Stimulated activated CD4-positive, alpha-beta T cell treated with anti-CD3 and anti-CD28 coated beads, Interleukin-4, amount 100 ng/mL, for 4 hours (primary cell): ENCODE measurements at regions not wholly inside any gene's neighbourhood (a gene's known extent, or its start where the extent isn't known, plus 50 kb on each side); places are given as distances from the start of the nearest gene placed in this dataset.

Experiments
- DNase-seq, 2 experiments: peaks; one replicate each; pipeline ENCODE4 v3.0.0-alpha.2; 2020

DNA sequence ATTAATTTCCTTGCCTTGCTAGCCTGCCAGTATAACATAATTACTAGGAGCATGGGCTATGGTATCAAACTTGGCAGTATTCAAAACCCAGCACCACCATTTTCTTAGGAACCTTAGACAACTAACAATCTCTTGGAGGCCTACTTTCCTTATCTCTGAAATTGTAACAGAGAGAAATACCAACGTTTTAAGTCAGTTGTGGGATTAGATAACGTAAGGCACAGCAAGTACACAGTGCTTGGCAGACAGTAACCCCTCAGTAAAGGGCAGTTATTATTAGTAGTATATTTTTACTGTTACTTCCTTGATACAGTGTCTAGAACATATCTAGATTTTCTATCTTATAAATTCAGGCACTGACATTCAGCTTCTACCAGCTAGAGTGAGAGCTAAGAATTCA, 309.6 kb downstream of the ACTL7B start:
- DNase-seq, result no peak

DNA sequence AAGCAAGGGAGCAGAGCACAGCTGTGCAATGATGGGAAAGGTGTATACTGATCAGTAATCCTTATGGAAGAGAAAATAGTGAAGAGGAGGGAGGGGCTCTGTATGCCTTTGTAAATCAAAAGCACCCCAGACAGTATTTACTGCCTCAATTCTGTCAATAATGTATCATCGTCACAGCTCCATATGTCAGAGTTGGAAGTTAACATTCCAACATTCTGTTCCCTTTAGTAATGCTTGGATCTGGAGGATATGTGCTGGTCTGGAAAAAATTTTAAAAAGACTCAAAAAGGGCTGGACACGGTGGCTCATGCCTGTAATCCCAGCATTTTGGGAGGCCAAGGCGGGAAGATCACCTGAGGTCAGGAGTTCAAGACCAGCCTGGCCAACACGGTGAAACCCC, 310.4 kb downstream of the ACTL7B start:
- no peak for DNase-seq

- DNase-seq, result no peak
These were observed 310.9 kb downstream of the ACTL7B start for GRCh38 chr9:108544866-108545265.

DNA sequence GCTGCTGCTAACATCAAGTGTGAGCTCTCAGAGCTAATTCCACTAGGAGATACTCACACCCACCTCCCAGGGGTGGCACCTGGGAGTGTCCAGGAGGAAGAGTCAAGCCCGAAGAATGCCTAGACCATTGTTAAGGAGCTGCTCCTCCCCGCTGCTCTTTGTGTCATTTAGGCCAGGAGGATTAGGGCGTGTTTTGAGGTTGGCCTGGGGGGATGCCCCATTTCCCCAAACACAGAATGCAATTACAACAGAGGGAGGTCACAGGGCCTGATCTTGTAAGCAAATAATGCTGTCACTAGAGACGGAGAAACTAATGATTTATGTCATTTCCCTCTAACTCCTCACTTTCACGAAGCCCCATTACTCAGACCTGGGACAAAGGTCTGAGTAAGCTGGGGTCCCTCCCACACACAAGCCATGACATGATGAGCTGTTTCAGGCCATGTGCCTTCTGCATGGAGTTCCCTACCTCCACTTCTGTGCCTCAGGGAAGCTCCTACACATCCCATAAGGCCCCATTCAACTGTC, 312.5 kb downstream of the ACTL7B start:
- DNase-seq, result no peak

GRCh38 chr9:108537756-108538155, 318.0 kb downstream of the ACTL7B start:
- no peak for DNase-seq

DNA sequence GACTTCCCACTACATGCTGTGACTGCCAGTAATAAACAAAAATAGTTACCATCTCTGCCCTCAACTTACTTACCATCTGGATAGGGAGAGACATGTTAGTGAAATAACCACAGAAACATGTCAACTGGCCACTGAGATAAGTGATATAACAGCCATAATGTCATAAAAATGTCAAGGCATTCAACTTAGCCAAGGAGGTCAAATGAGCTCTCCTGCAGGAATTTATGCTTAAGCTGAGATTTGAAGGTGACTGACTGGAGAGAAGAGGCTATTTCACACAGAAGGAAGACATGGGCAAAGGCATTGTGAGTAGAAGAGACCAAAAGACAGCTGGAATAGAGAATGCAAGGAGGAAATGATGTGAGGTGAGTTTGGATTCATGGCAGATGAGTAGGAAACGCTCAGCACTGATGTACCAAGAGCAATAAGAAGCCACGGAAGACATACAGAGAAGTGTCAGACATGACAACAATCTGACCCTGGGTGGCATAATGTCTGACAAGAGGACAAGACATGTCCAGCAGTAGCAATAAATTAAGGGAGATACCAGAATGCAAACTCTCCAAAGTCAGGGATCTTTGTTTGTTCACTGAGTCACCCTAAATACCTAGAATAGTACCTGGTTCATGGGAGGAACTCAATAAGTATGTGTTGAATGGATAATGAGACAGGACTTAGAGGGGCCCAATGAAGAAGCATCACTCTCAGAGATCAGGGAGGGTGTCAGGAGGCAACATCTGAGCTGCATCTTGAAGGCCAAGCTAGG, 318.8 kb downstream of the ACTL7B start:
- DNase-seq, result no peak

DNA sequence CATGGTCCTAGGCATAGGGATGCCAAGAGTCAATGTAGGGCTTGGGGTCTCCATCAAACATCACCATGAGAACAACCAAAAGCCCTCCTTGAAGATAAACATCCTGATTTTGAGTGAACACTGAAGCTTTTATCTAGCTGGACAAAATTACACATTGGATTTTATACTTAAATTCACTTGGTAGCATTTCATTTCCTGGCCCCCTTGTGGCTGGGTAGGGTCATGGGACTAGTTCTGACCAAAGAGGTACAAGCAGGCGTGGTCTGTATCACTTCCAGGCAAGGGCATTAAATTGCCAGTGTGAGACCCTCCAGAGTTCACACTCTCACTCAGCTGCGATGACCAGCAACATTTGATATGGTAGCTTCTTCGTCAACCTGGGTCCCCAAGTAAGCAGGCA, 320.3 kb downstream of the ACTL7B start:
- no peak for DNase-seq

GRCh38 chr9:108534741-108535140, 321.0 kb downstream of the ACTL7B start:
- no peak for DNase-seq

DNA sequence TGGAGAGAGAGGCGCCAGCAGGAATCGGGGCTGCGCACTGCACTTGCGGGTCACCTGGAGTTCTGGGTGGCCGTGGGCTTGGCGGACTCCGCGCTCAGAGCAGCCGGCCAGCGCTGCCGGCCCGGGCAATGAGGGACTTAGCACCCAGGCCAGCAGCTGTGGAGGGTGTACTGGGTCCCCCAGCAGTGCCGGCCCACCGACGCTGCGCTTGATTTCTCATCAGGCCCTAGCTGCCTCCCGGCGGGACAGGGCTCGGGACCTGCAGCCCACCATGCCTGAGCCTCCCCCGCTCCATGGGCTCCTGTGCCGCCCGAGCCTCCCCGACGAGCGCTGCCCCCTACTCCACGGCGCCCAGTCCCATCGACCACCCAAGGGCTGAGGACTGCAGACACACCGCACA, 325.6 kb downstream of the ACTL7B start:
- no peak for DNase-seq

DNA sequence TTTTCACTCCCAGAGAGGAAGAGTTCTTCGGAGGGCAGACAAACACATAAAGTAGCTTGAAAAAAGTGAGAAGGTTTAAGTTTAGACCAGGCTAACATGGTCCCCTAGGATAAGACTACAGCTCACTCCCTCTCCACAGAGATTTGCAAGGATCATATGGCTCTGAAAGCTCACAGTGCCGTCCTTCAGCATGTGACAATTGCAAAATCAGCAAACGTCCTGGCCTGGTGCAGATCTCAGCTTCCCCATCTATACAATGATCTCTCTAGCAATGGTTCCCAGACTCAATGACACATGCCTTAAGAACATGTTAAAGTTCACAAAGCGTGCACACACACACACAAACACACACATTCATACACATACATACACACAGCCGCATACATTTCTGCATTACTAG, 327.6 kb downstream of the ACTL7B start:
- DNase-seq, result no peak

- no peak for DNase-seq
These were observed 329.3 kb downstream of the ACTL7B start for GRCh38 chr9:108526518-108526917.

DNA sequence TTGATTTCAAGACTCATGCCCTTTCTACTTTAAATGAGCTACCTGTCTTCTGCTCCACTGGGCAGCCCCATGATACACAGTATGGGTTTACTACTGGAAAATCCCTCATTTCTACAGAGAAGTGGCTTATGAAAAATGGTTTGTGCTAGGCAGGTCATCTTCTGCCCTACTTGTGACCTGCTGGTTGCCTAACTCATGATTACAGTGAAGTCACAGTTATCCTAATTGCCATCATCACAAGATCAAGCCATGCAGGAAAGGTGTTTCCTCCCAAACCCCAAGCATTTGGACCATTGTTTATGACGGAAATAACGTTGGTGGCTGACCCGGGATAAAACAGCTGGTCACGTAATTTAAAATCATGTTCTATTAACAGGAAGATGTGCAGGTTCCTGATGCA, 330.6 kb downstream of the ACTL7B start:
- DNase-seq, result no peak

DNA sequence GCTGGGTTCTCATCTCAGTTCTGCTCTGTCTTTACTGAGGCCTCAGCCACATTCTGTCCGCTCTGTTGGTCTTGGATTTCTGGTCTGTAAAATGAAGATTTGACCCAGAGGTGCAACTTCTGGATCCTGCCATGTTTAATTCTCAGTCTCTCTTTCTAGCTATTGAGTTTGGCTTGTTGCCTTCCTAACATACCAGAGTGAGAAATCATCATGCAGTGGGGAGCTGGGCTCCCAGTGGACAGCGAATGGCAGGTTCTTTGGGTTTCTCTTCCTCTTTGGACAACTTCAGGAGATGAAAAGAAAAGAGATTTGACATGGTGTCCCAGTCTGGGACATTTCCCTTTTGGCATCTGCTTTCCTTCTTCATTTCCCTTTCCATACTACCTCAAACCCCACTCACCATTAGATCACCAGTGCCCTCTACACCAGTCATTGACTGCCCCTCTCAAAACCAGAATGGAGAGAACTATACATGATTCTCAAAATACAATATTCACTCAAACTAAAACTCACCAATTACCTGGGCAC, 334.7 kb downstream of the ACTL7B start:
- DNase-seq, result no peak

- no peak for DNase-seq
These were observed 336.3 kb downstream of the ACTL7B start for GRCh38 chr9:108519437-108519836.

- no peak for DNase-seq
These were observed 338.0 kb downstream of the ACTL7B start for GRCh38 chr9:108517651-108518365.

DNA sequence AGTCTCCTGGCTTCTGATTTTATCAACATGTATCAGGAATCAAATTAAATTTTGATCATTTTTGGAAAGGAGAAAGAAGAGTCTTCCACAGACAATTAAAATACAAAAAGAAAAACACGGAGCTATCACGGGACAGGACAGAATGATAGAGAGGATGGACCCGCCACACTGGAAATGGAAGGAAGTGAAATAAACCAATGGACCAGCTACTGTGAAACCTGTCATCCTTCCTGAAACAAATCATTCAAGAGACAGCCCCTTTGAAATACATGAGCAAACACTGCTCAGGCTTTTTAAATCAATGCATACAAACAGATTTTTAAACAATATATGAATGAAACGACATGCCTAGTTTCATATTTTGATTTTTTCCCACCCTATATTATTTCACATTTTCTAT, 339.4 kb downstream of the ACTL7B start:
- no peak for DNase-seq

- DNase-seq, result no peak
These were observed 339.9 kb downstream of the ACTL7B start for GRCh38 chr9:108515856-108516255.

DNA sequence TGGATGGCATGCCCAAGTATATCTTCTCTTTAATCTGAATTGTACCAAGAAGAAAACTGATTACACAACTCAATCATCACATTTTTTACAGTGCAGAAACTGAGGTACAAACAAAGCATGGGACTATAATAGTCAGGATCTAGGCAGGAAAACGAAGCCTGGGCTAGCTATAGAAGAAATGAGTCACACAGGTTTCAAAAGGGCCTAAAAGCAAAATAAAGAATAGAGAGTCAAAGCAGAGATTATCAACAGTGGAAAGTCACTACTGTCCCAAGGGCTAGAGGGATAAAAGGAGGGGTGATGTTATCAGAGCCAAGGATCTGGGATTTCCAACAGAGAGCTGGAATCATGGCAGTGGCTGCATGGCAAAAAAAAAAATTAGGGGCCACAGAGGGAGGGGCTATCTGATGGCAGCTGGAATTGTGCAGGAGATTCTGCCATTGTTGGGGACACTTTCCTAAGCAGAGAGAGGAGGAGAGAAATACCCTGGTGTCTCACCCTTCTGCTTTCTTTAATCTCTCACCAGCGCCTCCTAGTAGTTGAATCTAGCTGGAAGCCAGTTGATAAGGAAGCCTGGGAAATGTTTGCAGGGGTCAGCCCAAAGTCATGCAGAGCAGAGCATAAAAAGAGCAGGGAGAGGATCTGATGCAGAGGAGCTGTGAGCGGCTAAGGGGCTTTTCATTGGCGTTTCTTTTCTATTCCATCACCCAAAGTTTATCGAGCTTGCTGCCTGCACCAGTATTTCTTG, 343.2 kb downstream of the ACTL7B start:
- DNase-seq, result no peak

DNA sequence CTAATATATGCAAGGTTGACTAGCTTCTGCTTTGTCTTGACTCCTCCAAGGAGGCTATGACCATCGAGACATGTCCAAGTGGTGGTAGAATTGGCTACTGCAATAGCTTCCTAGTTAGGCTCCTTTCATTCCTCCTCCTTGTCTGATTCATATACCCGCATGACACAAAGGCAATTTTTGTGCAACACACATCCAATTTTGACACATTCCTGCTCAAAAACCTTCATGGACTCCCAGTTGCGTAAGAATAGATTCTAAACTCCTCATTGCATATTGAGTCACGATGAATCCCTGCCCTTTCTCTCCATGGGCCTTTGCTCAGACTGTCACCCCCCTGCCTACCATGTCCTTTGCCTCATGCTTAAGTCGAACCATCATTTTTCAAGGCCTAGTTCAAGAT, 344.5 kb downstream of the ACTL7B start:
- DNase-seq, result no peak

- no peak for DNase-seq
These were observed 358.9 kb downstream of the ACTL7B start for GRCh38 chr9:108496846-108497245.

- DNase-seq, result no peak
These were observed 366.2 kb downstream of the ACTL7B start for GRCh38 chr9:108489567-108489966.

- DNase-seq, result no peak
These were observed 369.0 kb downstream of the ACTL7B start for GRCh38 chr9:108486831-108487230.

DNA sequence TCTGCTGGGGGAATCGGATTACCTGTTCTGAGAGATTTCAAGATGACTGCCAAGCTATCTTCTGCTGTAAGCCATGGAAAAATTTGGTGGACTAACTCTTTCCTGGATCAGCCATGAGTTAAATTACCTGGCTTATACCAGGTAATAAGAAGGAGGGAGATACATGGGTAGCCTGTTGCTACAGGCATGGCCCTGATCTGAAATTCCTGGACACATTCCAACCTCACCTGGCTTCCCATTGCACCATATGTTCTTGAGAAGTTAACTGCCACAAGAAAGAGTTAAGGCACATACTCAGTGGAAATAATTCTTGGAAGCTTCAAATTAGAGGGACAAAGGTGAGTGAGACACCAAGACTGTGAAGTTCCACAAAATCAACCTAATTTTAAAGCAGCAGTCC, 371.3 kb downstream of the ACTL7B start:
- DNase-seq, result no peak
